ENCODE measurements at regions not wholly inside any gene's neighbourhood (a gene's known extent, or its start where the extent isn't known, plus 50 kb on each side); places are given as distances from the start of the nearest gene placed in this dataset.

DNA sequence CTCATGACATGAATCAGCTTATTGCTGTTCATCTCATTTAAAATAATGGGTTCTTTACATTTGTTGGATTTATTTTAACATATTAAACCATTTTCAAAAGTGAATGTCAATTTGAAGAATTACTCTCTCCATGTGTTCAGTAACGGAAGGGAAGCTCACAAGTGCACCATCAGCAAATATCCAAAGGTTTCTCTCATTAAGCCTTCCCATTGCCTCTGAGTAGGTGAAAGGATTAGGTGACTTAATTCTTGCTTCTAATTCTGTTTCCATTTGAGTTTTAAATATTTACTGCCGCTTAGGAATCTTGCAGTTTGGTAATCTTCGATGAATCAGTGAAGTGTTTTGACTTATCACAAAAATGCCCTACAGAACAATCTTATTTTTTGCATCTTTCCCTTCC is 145.1 kb upstream of the NYAP2 start:
- TF ChIP-seq, protein P1, sequence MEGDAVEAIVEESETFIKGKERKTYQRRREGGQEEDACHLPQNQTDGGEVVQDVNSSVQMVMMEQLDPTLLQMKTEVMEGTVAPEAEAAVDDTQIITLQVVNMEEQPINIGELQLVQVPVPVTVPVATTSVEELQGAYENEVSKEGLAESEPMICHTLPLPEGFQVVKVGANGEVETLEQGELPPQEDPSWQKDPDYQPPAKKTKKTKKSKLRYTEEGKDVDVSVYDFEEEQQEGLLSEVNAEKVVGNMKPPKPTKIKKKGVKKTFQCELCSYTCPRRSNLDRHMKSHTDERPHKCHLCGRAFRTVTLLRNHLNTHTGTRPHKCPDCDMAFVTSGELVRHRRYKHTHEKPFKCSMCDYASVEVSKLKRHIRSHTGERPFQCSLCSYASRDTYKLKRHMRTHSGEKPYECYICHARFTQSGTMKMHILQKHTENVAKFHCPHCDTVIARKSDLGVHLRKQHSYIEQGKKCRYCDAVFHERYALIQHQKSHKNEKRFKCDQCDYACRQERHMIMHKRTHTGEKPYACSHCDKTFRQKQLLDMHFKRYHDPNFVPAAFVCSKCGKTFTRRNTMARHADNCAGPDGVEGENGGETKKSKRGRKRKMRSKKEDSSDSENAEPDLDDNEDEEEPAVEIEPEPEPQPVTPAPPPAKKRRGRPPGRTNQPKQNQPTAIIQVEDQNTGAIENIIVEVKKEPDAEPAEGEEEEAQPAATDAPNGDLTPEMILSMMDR (IDR thresholded peaks at IDR 0.05), result no peak
- TF ChIP-seq POLR2A (IDR thresholded peaks at IDR 0.05), result no peak
